ENCODE measurements at regions not wholly inside any gene's neighbourhood (a gene's known extent, or its start where the extent isn't known, plus 50 kb on each side); places are given as distances from the start of the nearest gene placed in this dataset.

GRCh38 chr13:44271915-44272341 lies 101.7 kb upstream of the SERP2 start:
- ChIA-PET CTCF (ENCODE audit: unreplicated experiment) (no interaction called here), POLR2A (interaction anchor here (0.7 kb wide), 1 partner anchor 523 kb away, joined by 3 read pairs; no protein-coding TSS in a partner anchor)
- no peak overlapping the region; the same call in 1 of the 2 replicates for H2AFZ ChIP-seq (ENCODE audit: low read length)
- H3K4me3 ChIP-seq (ENCODE audit: low read depth, low read length, poor library complexity, severe bottlenecking): no peak overlapping the region
- no peaks in the 10 kb centered on the region for H3K9me2 ChIP-seq (ENCODE audit: insufficient read depth, low read length)
- no peaks in the 10 kb centered on the region for H3K79me2 ChIP-seq (ENCODE audit: insufficient read depth, low read depth, low read length)
- BruUV-seq (replicated peaks): no TSS peak
- no peak overlapping the region for H3K4me2 ChIP-seq (ENCODE audit: low read length)
- H4K20me1 ChIP-seq (ENCODE audit: insufficient read depth, low read length): no peaks in the 10 kb centered on the region
- DNase-seq (ENCODE audit: low spot score): no peak
- no peaks in the 10 kb centered on the region for H3K9me3 ChIP-seq (ENCODE audit: low read length)
- intact Hi-C loops (cut with micrococcal nuclease; ENCODE audit: unreplicated experiment): no loop called here
- H3K4me1 ChIP-seq (ENCODE audit: insufficient read depth, low read length, poor library complexity, severe bottlenecking): peaks cover 61% of the 10 kb centered on the region
- no peak overlapping the region for H3K27ac ChIP-seq (ENCODE audit: low read depth, low read length, poor library complexity, severe bottlenecking)
- no peak for TF ChIP-seq CTCF (conservative IDR thresholded peaks at IDR 0.05; ENCODE audit: low read length)
- TF ChIP-seq EZH2phosphoT487 (IDR thresholded peaks at IDR 0.05; ENCODE audit: borderline replicate concordance, low read depth, low read length): no peak
- no peaks in the 10 kb centered on the region for H3K36me3 ChIP-seq (ENCODE audit: insufficient read depth, low read length)

- H3K27ac ChIP-seq (ENCODE audit: low read depth, low read length, poor library complexity, severe bottlenecking): no peak overlapping the region
- no peak overlapping the region for H3K4me2 ChIP-seq (ENCODE audit: low read length)
- ChIA-PET POLR2A (interaction anchor here (0.7 kb wide), 1 partner anchor 391 kb away, joined by 4 read pairs; no protein-coding TSS in a partner anchor), CTCF (ENCODE audit: unreplicated experiment) (no interaction called here)
- H2AFZ ChIP-seq (ENCODE audit: low read length): no peak overlapping the region; the same call in 1 of the 2 replicates
- H3K9me2 ChIP-seq (ENCODE audit: insufficient read depth, low read length): no peaks in the 10 kb centered on the region
- H4K20me1 ChIP-seq (ENCODE audit: insufficient read depth, low read length): no peaks in the 10 kb centered on the region
- no peaks in the 10 kb centered on the region for H3K9me3 ChIP-seq (ENCODE audit: low read length)
- no peaks in the 10 kb centered on the region for H3K36me3 ChIP-seq (ENCODE audit: insufficient read depth, low read length)
- peaks cover 69% of the 10 kb centered on the region for H3K4me1 ChIP-seq (ENCODE audit: insufficient read depth, low read length, poor library complexity, severe bottlenecking)
- intact Hi-C loops (cut with micrococcal nuclease; ENCODE audit: unreplicated experiment): no loop called here
- no peak overlapping the region for H3K4me3 ChIP-seq (ENCODE audit: low read depth, low read length, poor library complexity, severe bottlenecking)
- TF ChIP-seq EZH2phosphoT487 (IDR thresholded peaks at IDR 0.05; ENCODE audit: borderline replicate concordance, low read depth, low read length) (no peak), CTCF (conservative IDR thresholded peaks at IDR 0.05; ENCODE audit: low read length) (no peak)
- H3K79me2 ChIP-seq (ENCODE audit: insufficient read depth, low read depth, low read length): no peaks in the 10 kb centered on the region
- DNase-seq (ENCODE audit: low spot score): no peak
- BruUV-seq (replicated peaks): no TSS peak
Observed at GRCh38 chr13:44272692-44273091, 100.9 kb upstream of the SERP2 start.

- Histone ChIP-seq H3K4me1 (ENCODE audit: insufficient read depth, low read length, poor library complexity, severe bottlenecking) (peaks cover 74% of the 10 kb centered on the region), H3K4me3 (ENCODE audit: low read depth, low read length, poor library complexity, severe bottlenecking) (no peak overlapping the region), H3K9me3 (ENCODE audit: low read length) (no peaks in the 10 kb centered on the region), H3K79me2 (ENCODE audit: insufficient read depth, low read depth, low read length) (no peaks in the 10 kb centered on the region), H4K20me1 (ENCODE audit: insufficient read depth, low read length) (no peaks in the 10 kb centered on the region), H2AFZ (ENCODE audit: low read length) (peak overlapping the region; percentile 91; the same call in 1 of the 2 replicates), H3K4me2 (ENCODE audit: low read length) (peak overlapping the region; percentile 90), H3K9me2 (ENCODE audit: insufficient read depth, low read length) (no peaks in the 10 kb centered on the region), H3K27ac (ENCODE audit: low read depth, low read length, poor library complexity, severe bottlenecking) (peak overlapping the region; percentile 97), H3K36me3 (ENCODE audit: insufficient read depth, low read length) (no peaks in the 10 kb centered on the region)
- intact Hi-C loops (cut with micrococcal nuclease; ENCODE audit: unreplicated experiment): no loop called here
- DNase-seq (ENCODE audit: low spot score): no peak
- no TSS peak for BruUV-seq (replicated peaks)
- POLR2A ChIA-PET: interaction anchor here (0.7 to 2.9 kb wide), 3 partner anchors 13 to 393 kb away, joined by 4 to 14 read pairs (median 7); partner anchors contain the start of genes CCDC122 and LACC1
- CTCF ChIA-PET (ENCODE audit: unreplicated experiment): no interaction called here
- TF ChIP-seq CTCF (conservative IDR thresholded peaks at IDR 0.05; ENCODE audit: low read length) (no peak), EZH2phosphoT487 (IDR thresholded peaks at IDR 0.05; ENCODE audit: borderline replicate concordance, low read depth, low read length) (no peak)
Observed at GRCh38 chr13:44273216-44273615, 100.4 kb upstream of the SERP2 start.

Data from OCI-LY7 (cell line).